NCI-H510A treated with DMSO at 0.1 percent for 48 hours (cell line): ENCODE measurements at regions not wholly inside any gene's neighbourhood (a gene's known extent, or its start where the extent isn't known, plus 50 kb on each side); places are given as distances from the start of the nearest gene placed in this dataset.
A peak's percentile ranks its signal among the peaks of the same experiment; 100 is the strongest.

Experiments used
- DNase-seq: peaks from one replicate; lab custom pipeline; 2025; lab: John Stamatoyannopoulos, UW

DNA sequence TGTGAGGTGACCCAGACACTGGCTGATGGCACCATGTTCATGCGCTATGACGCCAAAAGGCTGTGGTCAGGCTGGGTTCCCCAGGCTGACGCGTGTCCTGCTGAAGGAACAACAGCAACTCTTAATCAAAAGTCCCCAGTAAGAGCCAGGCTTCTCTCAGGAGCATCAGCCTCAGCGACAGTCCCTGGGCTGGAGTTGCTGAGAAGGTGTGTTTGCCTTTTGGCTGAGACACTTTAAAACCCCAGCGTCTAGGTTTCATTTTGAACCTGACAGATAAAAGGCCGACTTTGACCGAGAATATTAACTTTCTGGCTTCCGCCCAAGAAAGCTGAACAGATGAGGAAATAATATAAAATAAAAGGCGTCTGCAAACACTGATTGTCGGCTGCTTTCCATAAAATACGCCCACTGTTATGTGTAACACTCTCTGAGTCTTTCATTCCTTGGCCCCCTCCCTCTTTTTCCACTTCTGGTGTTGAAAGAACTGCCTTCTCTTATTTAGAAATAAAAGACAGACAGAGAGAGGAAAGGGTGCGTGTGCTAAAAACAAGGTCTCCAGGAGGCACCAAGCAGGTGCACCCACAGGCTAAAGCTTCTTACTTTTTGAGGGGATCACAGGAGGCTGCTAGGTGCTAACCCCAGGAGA is 373.6 kb downstream of the MID1IP1 start:
- DNase-seq, result no peak

DNA sequence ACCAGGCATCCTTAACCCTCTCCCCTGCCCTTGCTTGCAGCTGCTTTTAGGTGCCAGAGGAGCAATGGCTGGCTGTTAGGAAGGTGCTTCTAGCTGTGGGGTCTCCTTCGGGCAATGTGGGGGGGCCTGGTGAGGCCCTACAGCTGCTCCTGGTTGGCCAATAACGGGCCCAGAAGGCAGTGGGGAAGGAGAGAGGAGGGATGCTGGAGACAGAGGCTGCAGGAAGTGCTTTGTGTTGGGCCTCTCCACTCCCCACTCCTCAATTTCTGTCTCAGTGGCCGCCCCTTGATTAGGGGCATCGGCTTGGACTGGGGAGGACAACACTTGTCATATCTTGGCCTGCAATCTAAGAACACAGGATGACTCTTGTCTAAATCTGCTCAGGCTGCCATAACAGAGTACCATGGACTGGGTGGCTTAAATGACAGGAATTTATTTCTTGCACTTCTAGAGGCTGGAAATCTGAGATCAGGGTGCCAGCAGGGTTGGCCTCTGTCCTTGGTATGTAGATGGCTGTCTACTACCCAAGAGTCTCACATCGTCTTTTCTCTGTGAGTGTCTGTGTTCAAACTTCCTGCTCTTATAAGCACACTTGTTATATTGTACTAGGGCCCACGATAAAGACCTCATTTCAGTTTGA is 374.3 kb downstream of the MID1IP1 start:
- no peak for DNase-seq

DNA sequence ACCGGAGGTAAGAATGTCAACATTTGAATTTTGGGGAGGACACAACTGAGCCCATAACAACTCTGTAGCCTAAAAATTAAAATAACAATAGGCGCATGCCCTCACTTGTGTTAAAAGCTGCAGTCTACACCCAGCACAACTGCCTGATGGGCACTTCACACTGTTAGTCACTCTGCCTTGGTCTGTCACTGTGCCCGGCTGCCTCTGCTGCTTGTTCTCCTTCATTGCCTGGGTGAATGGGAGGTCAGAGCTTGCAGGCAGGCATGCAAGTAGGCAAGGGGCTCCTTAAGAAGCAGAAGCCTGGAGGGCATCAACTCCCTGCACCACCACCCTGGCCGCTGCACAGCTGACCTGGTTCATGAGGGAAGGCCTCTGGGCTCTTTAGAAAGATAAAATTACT is 374.8 kb downstream of the MID1IP1 start:
- no peak for DNase-seq

GRCh38 chrX:39189431-39189830 is 388.2 kb downstream of the MID1IP1 start:
- DNase-seq, result no peak

- DNase-seq, result no peak
Observed at GRCh38 chrX:39194673-39195072, 393.4 kb downstream of the MID1IP1 start.

DNA sequence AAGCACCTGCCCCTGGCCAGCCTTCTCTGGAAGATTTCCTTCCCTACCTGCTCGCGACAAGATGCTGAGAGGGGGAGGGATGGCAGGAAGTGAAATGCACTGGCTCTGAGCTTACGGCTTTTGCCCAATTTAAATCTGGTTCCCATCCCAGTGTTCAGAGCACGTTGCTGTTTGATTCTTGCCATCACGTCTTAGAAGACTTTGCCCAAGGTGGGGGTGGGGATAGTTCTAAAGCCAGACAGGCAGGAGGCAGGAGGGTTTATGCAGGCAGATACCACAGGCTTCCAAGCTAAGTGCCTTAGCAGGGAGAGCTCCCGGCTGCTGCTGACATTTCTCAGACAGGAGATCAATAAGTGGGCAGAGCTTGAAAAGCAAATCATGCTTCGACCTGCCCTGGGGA is 393.9 kb downstream of the MID1IP1 start:
- peak; percentile 13 for DNase-seq

DNA sequence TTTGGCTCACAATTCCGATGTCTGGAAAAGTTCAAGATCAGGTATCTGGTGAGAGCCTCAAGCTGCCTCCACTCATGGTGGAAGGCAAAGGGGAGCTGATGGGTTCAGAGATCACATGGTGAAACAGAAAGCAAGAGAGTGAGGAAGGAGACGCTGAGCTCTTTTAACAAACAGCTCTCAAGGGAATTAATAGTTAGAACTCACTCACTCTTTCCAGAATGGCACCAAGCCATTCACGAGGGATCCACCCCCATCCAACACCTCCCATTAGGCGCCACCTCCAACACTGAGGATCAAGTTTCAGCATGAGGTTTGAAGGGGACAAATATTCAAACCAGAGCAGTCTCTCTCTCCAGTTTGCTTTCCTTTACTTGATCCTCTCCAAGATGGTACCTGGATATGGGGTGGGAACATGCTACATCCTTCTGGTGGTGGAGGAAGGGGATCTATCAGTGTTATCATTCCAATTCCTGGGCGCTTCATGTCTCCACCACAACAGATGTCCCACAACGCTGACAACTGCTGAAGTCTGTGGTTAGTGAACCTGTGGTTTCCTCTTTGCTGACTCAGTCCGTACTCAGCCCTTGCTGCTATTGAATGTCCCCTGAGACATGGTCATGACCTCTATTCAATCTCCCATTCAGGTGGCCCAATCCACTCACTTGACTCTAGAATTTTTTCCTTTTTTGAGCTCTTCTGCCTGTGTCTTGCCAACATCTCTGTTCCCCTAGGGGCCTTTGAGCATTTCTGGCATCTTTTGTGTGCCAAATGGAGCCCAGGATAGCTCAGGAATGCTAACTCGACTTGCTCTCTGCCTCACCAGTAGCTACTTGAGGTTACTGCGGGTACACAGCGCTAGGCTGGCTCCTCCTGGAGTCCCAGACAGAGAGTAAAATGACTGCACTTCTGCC is 395.2 kb downstream of the MID1IP1 start:
- peak; percentile 79 for DNase-seq

DNA sequence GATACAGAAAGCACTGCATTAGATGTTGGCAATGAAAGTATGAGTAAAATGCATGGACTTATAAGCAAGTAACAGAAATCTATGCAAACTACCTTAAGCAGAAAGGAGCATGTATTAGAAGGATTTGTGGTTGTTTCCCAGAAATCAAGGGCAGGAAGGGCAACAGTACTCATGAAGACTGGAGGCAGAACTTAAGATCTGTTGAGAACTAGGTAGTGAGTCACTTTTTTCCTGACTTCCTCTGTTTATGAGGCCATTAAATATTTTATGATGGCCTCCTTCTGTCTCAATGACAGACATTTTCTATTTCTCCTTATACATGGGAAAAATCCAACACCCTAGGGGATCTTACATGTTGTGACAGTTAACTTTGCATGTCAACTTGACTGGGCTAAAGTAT is 398.2 kb downstream of the MID1IP1 start:
- no peak for DNase-seq

DNA sequence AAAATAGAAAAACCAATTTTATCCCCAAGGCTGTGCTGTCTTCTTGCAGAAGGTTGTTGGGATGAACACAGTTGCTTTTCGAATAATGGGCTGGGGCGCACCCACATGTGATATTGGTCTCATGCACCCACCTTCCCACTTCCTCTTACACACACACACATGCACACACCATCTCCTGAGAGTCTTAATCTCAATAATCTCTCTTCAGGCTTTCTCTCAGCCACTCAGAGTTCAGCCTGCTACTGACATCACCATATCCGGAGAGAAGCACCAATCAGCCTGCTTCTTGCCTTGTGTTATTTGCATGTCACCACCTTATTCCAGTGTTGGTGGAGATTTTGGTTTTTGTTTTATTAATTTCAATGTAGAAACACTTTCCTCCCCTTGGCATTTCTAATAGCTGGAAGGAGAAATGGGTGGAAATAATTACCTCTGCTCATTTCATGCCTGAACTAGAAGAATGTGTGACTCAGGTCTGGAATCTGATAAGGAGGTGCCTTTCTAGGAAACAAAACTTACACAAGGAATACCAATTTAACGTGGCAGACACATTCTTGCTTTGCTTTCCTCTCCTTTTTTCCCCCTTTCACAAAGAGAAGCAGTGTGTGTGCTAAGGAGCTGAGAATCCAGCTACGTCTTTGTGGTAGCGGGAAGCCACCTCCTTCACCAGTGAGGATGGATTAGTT is 400.2 kb downstream of the MID1IP1 start:
- no peak for DNase-seq

GRCh38 chrX:39202641-39203040 is 401.4 kb downstream of the MID1IP1 start:
- no peak for DNase-seq

- DNase-seq, result no peak
Observed at GRCh38 chrX:39203427-39203826, 402.2 kb downstream of the MID1IP1 start.

GRCh38 chrX:39204353-39204752 is 403.1 kb downstream of the MID1IP1 start:
- DNase-seq, result no peak

DNA sequence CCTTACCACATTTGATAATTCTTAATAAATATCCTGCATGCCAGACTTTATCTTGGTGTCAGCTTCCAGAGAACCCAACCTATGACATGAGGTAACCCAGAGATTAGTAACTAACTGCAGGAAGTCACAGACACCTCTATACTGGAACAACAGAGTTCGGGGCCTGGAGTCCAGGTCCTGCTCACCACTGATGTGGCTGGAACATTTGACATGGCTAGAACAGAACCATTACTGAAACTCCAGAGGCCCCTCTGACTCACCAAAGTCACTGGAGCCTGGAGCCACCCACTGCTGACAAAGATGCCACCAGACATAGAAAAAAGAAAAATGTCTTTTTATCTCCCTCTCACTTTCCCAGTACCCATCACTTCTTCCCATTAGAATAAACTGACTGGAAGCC is 403.7 kb downstream of the MID1IP1 start:
- no peak for DNase-seq

- no peak for DNase-seq
Observed at GRCh38 chrX:39205467-39205866, 404.2 kb downstream of the MID1IP1 start.

- DNase-seq, result no peak
Observed at GRCh38 chrX:39206399-39207145, 405.3 kb downstream of the MID1IP1 start.

- no peak for DNase-seq
Observed at GRCh38 chrX:39211501-39211900, 410.2 kb downstream of the MID1IP1 start.

DNA sequence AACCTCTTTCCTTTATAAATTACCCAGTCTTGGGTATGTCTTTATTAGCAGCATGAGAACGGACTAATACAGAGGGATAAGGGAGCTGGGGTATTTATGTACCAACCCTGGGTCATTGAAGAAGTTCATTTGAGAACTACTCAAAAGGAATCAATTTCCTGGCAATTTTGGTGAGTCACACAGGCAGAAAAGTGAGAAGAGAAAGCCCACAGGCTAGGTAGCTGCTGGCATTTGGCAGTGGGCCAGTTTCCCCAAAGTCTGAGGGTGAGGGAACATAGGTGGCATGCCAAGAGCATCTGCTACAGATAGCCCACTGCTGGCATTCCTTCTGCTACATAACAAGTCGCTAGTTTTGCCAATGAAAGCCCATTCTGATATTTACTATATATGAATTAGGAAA is 411.2 kb downstream of the MID1IP1 start:
- DNase-seq, result no peak

DNA sequence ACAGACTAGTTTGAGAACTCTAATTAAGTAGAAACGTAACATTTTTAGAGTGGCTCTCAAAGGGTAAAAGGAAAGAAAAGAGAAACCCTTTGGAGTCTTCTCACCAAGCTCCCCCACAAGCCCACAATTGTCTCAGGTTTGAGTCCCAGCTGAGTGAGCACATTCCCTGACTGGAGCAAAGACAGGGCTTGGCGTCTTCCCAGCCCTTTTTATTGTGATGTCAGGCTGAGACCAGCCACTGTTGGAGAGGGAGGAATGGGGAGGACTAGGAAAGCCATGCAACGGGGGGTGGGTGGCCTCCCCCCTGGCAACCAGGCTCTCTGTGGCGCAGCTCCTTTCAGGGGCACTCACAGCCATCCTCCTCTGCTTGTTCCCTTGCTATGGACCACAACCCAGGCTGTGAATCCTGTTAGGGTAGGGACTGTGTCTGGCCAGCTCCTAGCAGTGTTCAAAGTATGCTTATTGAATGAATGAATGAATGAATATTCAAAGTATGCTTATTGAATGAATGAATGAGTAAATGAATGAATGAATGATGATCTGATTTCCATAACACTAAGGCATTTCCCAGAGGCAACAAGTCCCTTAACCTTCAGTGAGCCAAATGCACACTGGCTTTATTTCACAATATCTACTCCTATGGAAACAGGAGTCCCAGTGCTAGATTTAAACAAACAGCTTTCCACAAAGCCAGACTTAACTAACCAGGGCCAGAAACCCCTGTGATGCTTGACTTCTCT is 413.3 kb downstream of the MID1IP1 start:
- DNase-seq, result no peak

- no peak for DNase-seq
Observed at GRCh38 chrX:39220952-39221351, 419.7 kb downstream of the MID1IP1 start.

- DNase-seq, result no peak
Observed at GRCh38 chrX:39222346-39223113, 421.3 kb downstream of the MID1IP1 start.
